Keratinocyte (primary cell): ENCODE measurements at regions not wholly inside any gene's neighbourhood (a gene's known extent, or its start where the extent isn't known, plus 50 kb on each side); places are given as distances from the start of the nearest gene placed in this dataset.
"Not testable (repeated sequence)": the region's sequence is repeated elsewhere in the genome, so short reads cannot be mapped to it uniquely, and the experiment has no call there.

ENCODE experiments used
- DNase-seq: peaks from one replicate; pipeline ENCODE4 v3.0.0-alpha.2; 2011; ENCODE audit warnings: low read depth, missing footprints, low spot score
- FAIRE-seq: peaks from 2 replicates; lab custom pipeline; 2011; peaks lifted over from hg19 to GRCh38; lab: Jason Lieb, UNC
- H2AFZ ChIP-seq: 2 replicates; pipeline ENCODE4 v1.6.0; 2012; ENCODE audit warnings: low read length, control low read depth, inconsistent platforms; ENCODE audit not compliant: control insufficient read depth
- H3K27ac ChIP-seq: 2 replicates; pipeline ENCODE4 v1.5.1; 2011; ENCODE audit warnings: low read length; ENCODE audit not compliant: control insufficient read depth, insufficient read depth
- H3K27me3 ChIP-seq: 3 replicates; pipeline ENCODE4 v1.6.0; 2011; ENCODE audit warnings: low read length; ENCODE audit not compliant: control insufficient read depth, insufficient read depth; ENCODE audit errors: extremely low read depth
- H3K36me3 ChIP-seq, 2 experiments: 2 replicates in 1 of 2; 3 replicates in 1 of 2; pipeline ENCODE4 v1.5.1; 2011; ENCODE audit warnings: low read length in 2 of 2, mild to moderate bottlenecking in 1 of 2; ENCODE audit not compliant: control insufficient read depth in 2 of 2, insufficient read depth in 2 of 2; ENCODE audit errors: extremely low read depth in 1 of 2
- H3K4me1 ChIP-seq: 3 replicates; pipeline ENCODE4 v1.5.1; 2011; ENCODE audit warnings: low read length; ENCODE audit not compliant: control insufficient read depth, insufficient read depth; ENCODE audit errors: extremely low read depth
- H3K4me2 ChIP-seq: 3 replicates; pipeline ENCODE4 v1.6.0; 2011; ENCODE audit warnings: low read depth, low read length; ENCODE audit not compliant: control insufficient read depth, insufficient read depth; ENCODE audit errors: extremely low read depth
- H3K4me3 ChIP-seq, 3 experiments: fragments of 200-600 bp in 1 of 3; sonication (generic) in 1 of 3; 2 replicates in 2 of 3; 3 replicates in 1 of 3; pipeline ENCODE4 v1.5.1; 2011 to 2016; ENCODE audit warnings: low read length in 3 of 3, mild to moderate bottlenecking in 3 of 3, control low read depth in 2 of 3, inconsistent platforms in 1 of 3, low read depth in 1 of 3, mixed read lengths in 1 of 3, mixed run types in 1 of 3, moderate library complexity in 1 of 3; ENCODE audit not compliant: control insufficient read depth in 2 of 3, insufficient read depth in 2 of 3; ENCODE audit errors: extremely low read depth in 1 of 3
- H3K79me2 ChIP-seq: 2 replicates; pipeline ENCODE4 v1.6.0; 2012; ENCODE audit warnings: low read length; ENCODE audit not compliant: control insufficient read depth, insufficient read depth
- H3K9ac ChIP-seq: 3 replicates; pipeline ENCODE4 v1.6.0; 2011; ENCODE audit warnings: low read length; ENCODE audit not compliant: control insufficient read depth, insufficient read depth; ENCODE audit errors: extremely low read depth
- H3K9me1 ChIP-seq: 3 replicates; pipeline ENCODE4 v1.6.0; 2011; ENCODE audit warnings: low read length; ENCODE audit not compliant: control insufficient read depth, insufficient read depth; ENCODE audit errors: extremely low read depth
- H3K9me3 ChIP-seq: 2 replicates; pipeline ENCODE4 v1.5.1; 2012; ENCODE audit warnings: low read depth, low read length; ENCODE audit not compliant: control insufficient read depth
- H4K20me1 ChIP-seq: 3 replicates; pipeline ENCODE4 v1.6.0; 2011; ENCODE audit warnings: low read length; ENCODE audit not compliant: control insufficient read depth, insufficient read depth; ENCODE audit errors: extremely low read depth
- CTCF ChIP-seq, 3 experiments: IDR thresholded peaks in 1 of 3; conservative IDR thresholded peaks in 1 of 3; optimal IDR thresholded peaks in 1 of 3; 2 replicates in 2 of 3; 3 replicates in 1 of 3; pipeline versions ENCODE3 to v1.5.1; 2011; ENCODE audit warnings: low read length in 3 of 3, mild to moderate bottlenecking in 3 of 3, moderate library complexity in 2 of 3, control low read depth in 1 of 3, inconsistent platforms in 1 of 3; ENCODE audit not compliant: insufficient read depth in 2 of 3; ENCODE audit errors: extremely low read depth in 1 of 3
- EZH2 ChIP-seq: IDR thresholded peaks from one replicate; pipeline ENCODE4 v1.6.1; 2012; ENCODE audit warnings: inconsistent platforms, mild to moderate bottlenecking, low read length, moderate library complexity
- dilution Hi-C: fragments of 300-500 bp; cut with MboI; formaldehyde crosslinking; loops from one replicate; pipeline ENCODE4 v1.7.0; 2020; ENCODE audit warnings: low sequenced_read_pairs; ENCODE audit not compliant: extremely low pct_ligation_motif_present

- Histone ChIP-seq H3K9me1 (no peaks in the 10 kb centered on the region), H3K9ac (no peak overlapping the region), H3K4me2 (no peak overlapping the region), H4K20me1 (no peaks in the 10 kb centered on the region), H2AFZ (no peak overlapping the region), H3K4me1 (no peaks in the 10 kb centered on the region), H3K4me3 (no peak overlapping the region), H3K27me3 (no peaks in the 10 kb centered on the region), H3K79me2 (no peaks in the 10 kb centered on the region), H3K36me3 (no peaks in the 10 kb centered on the region), H3K9me3 (no peaks in the 10 kb centered on the region), H3K27ac (no peak overlapping the region)
- TF ChIP-seq EZH2 (no peak), CTCF (optimal IDR thresholded peaks at IDR 0.05 in 1 of 3, IDR thresholded peaks at IDR 0.05 in 1 of 3, conservative IDR thresholded peaks at IDR 0.05 in 1 of 3; ENCODE audit: extremely low read depth in 1 of 3, insufficient read depth in 2 of 3, low read length in 3 of 3) (no peak)
- no peak for FAIRE-seq
- dilution Hi-C loops = no loop called here
- DNase-seq = no peak
Measured at GRCh38 chr2:228768818-228769217, 502.3 kb downstream of the PID1 start.

GRCh38 chr2:228768141-228768540 lies 502.9 kb downstream of the PID1 start:
- H3K4me1 ChIP-seq, H3K27ac ChIP-seq, FAIRE-seq, H3K4me3 ChIP-seq, H3K79me2 ChIP-seq, H3K9me3 ChIP-seq, H3K36me3 ChIP-seq, DNase-seq, H2AFZ ChIP-seq, H3K4me2 ChIP-seq, H3K27me3 ChIP-seq, H4K20me1 ChIP-seq, H3K9ac ChIP-seq, H3K9me1 ChIP-seq, dilution Hi-C loops: not testable (repeated sequence)

GRCh38 chr2:228767196-228767595 lies 503.9 kb downstream of the PID1 start:
- TF ChIP-seq CTCF (optimal IDR thresholded peaks at IDR 0.05 in 1 of 3, IDR thresholded peaks at IDR 0.05 in 1 of 3, conservative IDR thresholded peaks at IDR 0.05 in 1 of 3; ENCODE audit: extremely low read depth in 1 of 3, insufficient read depth in 2 of 3, low read length in 3 of 3) = no peak
- TF ChIP-seq EZH2 = no peak
- no peaks in the 10 kb centered on the region for H3K4me1 ChIP-seq
- H3K79me2 ChIP-seq = no peaks in the 10 kb centered on the region
- H3K9me1 ChIP-seq = no peaks in the 10 kb centered on the region
- no peak overlapping the region for H3K27ac ChIP-seq
- H4K20me1 ChIP-seq = no peaks in the 10 kb centered on the region
- FAIRE-seq (no peak), DNase-seq (no peak)
- H3K27me3 ChIP-seq = no peaks in the 10 kb centered on the region
- H3K9ac ChIP-seq = no peak overlapping the region
- dilution Hi-C loops = no loop called here
- H3K36me3 ChIP-seq = no peaks in the 10 kb centered on the region
- H3K4me3 ChIP-seq = no peak overlapping the region
- no peak overlapping the region for H2AFZ ChIP-seq
- no peak overlapping the region for H3K4me2 ChIP-seq
- H3K9me3 ChIP-seq = no peaks in the 10 kb centered on the region
